ENCODE measurements at regions not wholly inside any gene's neighbourhood (a gene's known extent, or its start where the extent isn't known, plus 50 kb on each side); places are given as distances from the start of the nearest gene placed in this dataset.
A peak's percentile ranks its signal among the peaks of the same experiment; 100 is the strongest.

DNA sequence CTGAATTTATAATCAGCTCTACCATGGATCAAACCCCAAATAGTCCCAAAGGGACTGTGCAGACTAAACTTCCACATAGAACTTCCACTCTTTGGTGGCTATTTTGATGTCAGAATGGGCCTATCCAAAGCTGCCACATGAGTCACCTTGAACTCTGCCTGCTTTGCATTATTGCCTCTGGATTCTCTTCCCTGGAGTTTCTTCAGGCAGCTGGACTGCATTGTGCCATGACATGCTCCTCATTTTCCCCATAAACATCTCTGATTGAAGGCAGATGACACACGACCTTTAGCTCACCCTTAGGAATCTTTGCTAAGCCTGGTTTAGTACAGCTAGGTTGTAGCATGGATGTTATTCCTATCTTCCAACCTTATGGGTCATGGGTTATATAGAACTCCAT is 251.7 kb downstream of the FZD1 start:
- no peak for ATAC-seq
- no peak for DNase-seq (ENCODE audit: low spot score)

DNA sequence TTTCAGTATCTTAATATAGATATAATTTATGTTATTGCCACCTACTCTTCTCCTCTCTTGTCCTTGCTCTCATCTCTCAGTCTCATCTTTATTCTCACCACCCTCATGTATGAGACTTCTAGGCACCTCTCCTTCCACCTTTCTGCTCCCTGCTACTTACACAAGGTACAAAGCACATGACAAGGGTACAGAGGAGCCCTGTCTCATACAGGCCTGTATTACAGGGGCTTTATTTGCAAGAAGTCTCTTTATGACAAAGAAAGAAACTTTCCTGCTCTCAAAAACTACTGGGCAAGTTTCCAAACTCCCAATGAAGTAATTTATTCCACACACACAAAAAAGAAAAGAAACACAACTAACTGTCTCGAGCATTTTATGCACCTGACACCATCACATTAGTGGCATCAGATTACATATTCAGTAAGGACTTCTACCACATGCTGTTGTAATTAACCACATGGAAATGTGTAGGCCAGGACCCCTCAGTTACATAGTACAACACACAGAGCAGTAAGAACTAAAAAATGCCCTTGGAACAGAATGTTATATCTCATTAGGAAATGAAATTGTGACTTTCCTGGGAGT is 253.1 kb downstream of the FZD1 start:
- ATAC-seq (no peak), DNase-seq (ENCODE audit: low spot score) (no peak)

DNA sequence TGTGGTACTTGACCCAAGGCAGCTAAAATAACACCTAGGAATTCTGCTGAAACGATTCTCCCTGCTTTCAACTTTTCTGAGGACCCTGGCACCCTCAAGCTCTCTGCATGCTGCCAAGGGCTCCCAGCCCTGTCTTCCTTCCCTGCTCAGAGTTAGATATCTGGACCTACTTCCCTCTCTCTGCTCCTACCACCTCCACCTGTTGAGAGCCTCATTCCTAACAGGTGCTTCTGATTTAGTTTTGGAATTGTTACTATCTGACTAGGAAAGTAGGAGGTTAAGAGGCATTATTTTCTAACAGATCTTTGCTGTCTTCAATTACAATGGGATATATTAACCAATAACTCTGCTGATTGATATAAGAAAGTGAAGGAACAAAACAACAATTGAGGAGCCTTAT is 253.8 kb downstream of the FZD1 start:
- ATAC-seq = no peak
- no peak for DNase-seq (ENCODE audit: low spot score)

DNA sequence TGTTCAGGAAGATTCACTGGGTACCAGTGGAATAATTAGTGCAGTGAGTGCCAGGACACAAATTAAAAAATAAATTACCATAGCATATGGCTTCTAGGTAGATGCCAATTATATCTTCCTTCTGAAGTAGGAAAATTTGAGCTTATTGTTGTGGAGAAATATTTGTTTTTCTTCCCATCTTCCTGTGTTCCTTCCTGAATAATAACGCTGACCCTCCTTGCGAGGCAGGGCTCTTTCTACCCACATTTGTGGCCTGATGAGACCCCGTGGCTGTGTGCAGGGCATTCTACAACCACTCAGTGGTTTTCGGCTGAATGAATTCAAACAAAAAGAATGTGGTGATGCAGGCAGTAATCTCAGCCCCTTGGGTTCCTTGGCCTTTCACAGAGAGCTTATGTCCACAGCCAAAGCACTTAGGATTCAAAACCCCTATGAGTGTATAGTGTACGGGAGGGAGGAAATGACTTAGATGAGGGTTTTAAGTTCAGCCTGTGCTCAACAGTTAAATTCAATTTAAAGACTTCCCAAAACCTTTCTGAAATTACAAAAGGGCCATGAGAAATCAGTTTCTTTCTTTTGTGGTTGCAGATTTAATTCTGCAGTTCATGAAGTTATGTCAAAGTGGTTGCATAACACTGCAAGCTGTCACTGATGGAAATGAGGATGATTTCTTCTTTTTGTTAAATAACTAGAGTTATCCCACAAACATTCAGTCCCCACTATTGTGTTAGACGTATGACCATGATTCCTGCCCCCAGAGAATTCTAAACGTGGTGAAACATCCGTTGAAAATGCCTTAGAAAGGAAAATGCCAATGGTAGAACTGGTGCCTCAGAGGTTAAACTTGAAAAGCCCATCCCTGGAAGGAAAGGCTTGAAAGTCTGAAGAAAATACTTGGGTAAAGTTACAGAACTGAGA is 255.3 kb downstream of the FZD1 start:
- no peak for DNase-seq (ENCODE audit: low spot score)

DNA sequence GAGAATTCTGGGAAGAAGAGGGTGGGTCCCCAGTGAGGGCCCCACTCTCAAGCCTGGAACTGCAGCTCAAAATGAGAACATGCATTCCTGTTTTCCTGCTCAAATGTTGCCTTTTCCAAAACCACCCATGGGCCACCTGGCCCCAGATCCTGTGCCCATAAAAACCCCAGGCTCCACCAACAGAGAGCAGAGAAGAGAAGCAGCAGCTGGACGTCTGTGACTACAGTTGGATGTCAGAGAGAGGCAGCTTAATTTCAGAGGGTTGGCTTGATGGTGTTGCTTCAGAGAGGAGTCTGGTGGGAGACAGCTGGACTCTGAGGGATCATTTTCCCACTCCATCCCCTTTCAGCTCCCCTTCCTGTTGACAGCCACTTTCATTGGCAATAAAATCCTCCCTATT is 256.4 kb downstream of the FZD1 start:
- ATAC-seq = no peak
- DNase-seq (ENCODE audit: low spot score) = no peak

More for the DNA sequence above, 255.3 kb downstream of the FZD1 start:
- no peak for ATAC-seq

DNA sequence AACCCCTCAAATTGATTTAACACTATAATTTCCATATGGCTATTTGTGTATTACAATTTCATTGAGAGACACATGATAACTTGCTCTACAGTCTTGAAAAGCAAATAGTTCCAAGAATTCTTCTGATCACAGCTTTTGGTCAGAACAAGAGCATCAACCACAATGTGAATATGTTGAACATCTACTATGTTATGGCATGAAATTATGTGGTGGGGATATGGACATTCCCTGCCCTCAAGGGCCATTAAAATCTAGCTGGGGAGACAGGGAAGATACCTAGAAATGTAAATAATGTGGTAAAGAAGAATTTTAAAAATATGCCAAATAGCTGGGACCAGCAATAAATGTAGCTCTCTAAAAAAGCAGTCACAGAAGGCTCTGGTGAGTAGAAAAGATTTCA is 262.2 kb downstream of the FZD1 start:
- no peak for DNase-seq (ENCODE audit: low spot score)
- no peak for ATAC-seq

DNA sequence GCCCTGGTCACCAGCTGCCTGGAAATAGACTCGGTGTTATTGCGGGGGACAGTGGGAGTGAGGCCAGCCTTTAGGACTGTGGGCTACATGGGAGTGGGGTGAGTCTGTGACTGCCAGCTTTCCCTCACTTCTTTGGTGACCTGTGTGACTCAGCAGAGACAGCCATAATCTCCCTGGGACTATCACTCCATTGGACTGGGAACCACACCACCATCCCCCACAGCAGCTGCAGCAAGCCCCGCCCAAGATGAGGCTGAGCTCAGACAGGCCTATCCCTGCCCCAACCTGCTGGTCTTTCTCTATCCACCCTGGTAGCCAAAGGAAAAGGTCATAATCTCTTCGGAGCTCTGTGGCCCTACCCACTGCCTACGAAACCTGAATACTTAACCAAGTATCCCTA is 263.2 kb downstream of the FZD1 start:
- DNase-seq (ENCODE audit: low spot score) = no peak
- no peak for ATAC-seq

DNA sequence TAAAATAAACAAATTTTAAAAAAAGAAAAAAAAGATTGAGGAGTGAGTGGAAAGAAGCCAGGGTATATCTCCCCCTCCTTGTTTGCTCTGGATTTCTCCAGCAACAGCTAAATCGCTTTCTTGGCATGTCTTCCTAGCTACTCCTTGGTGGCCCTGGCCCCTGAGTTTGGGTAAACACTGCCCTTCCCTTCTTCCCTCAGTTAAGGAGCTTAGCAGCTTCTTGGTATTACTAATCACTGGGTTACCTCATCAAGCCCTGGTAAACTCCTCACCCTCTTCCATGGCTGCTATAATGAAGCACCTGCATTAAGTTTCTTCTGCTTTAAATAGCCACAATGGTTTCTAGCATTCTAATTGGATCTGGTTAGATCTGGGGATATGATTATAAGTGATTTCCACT is 269.8 kb downstream of the FZD1 start:
- ATAC-seq = no peak

DNA sequence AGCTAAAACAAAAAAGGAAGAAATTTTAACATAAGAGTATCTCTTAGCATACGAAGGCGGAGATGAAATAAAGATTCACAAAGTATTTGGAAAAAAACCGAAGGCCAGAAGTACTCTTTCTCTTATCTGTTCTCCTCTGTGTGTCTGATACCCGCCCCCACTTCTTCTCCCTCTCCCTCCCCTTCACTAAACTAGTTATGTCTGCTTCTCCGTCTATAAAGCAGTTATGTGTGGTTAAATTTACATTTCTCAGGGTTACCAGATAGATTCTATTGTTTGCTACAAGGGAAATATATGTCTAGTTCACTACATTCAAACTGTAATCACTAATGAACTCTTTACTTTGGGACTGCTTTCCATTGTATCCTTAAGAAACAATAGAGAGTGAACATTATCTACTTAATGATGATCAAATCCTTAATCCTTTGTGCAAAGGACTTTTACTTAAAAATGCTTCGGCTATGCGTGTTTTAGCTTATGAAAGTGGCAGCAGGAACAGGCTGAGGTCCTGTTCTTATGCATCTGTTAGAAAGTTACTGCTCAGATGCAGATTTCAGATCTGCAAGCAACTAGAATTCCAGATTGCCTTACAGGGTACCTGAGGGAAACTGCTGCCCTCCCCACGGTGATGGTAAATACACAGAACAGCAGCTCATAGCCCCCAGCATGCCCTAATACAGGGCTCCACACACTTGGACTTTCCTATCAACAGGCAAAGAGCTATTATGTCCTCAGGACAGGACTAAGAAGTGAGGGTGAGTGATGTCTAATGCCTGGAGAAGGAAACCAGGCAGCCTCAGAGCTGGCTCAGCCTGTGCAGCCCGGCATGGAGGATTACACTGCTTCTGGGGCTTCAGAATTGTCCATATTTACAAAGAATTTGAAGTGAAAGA is 273.3 kb downstream of the FZD1 start:
- DNase-seq (ENCODE audit: low spot score) = no peak
- no peak for ATAC-seq

More for the DNA sequence above, 269.8 kb downstream of the FZD1 start:
- DNase-seq (ENCODE audit: low spot score) = no peak

DNA sequence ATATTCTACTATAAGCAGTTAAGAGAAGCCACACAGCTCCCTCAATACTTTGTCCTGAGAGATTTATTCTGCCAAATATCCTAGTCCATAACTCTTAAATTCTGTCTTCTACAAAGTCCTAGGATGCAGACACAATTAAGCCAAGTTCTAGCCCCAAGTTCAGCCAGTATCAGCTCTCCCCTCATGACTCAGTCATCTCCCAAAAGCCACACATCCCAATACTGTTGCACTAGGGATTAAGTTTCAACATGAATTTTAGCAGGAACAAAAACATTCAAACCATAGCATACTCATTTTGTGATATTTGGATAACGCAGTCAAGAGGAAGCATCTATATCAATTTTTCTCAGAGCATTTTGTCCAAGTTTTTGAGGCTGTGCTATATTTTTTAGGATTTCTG is 277.4 kb downstream of the FZD1 start:
- no peak for DNase-seq (ENCODE audit: low spot score)
- no peak for ATAC-seq

DNA sequence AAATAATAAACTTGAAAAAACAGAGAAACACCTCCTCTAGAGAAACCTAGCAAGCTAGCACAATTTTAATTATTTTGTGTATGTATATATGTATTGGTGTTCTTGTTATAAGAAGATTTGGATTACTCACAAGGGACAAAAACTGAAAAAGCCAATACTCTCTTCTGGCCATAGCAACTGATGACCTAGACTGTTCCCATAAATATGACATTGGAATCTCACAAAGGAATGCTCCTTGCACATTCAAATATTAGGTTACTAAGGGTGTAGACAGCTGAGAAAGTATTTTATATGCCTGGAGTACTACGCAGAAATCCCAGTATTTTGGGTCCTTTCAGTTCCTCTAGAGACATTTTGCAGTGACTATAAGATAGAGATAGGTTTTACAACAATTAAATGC is 279.4 kb downstream of the FZD1 start:
- no peak for DNase-seq (ENCODE audit: low spot score)
- no peak for ATAC-seq

DNA sequence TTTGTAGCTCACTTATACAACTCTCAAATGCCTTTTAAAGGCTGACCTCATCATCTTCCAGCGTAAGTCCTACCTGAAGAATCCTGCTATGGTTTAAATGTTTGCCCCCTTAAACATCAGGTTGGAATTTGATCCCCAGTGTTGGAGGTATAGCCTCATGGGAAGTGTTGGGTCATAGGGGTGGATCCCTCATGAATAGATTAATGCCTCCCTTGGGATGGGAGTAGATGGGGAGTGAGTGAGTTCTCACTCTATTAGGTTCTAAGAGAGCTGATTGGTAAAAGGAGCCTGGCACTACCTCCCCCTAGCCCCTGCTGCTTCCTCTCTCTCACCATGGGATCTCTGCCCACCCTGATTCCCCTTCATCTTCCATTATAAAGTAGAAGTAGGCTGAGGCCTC is 285.6 kb downstream of the FZD1 start:
- ATAC-seq = no peak
- DNase-seq (ENCODE audit: low spot score) = no peak

DNA sequence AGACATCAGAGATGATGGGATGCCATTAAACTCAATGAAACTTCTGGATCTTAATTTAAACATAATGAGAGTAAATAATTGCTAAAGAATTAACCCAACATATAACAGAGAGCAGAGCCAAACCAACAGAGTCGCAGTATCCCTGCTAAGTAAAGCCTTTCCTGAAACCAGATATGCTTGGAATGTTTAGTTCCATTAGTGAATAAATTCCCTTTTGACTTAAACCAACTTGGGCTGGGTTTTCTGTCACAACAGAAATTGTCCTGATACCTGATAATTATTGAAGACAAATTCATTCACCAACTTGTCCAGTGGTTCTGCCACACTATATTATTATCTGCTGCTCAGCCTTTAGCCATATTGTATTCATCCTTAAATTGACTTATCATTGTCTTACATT is 286.7 kb downstream of the FZD1 start:
- ATAC-seq (no peak), DNase-seq (ENCODE audit: low spot score) (no peak)

DNA sequence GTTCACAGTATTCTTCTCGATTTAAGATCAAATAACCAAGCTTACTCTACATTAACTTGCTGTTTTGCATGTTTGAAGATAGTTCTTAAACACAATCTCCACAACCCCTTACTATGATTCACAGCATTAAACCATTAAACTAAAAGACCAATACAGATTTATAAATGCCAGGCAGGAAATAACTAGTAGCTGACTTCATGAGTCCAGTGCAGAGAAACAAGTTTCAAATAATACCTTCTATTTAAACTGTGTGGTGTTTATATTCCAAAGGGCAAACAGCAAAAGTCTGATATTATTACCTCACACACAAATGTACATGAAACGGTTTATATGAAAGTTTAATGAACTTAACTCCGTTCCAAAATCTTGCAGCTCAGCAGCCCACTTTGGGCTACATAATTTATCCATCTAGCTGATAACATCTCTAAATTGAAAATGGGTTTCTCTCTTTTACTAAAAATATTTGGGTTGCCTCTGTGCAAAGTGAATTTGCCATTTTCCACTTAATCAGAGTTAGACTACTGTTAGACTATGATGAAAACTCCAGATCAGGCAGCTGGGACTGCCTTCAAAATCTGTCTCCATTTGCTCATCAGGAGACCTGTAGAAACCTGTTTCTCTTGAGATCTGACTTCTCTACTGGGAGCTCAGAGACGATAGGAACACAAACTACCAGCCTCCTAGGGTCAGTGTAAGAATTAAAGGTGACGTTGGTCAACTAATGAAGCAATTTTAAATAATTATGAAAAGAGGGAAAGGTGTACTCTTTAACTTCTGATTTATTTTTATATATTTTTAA is 287.3 kb downstream of the FZD1 start:
- ATAC-seq (peak; percentile 77), DNase-seq (ENCODE audit: low spot score) (no peak)

DNA sequence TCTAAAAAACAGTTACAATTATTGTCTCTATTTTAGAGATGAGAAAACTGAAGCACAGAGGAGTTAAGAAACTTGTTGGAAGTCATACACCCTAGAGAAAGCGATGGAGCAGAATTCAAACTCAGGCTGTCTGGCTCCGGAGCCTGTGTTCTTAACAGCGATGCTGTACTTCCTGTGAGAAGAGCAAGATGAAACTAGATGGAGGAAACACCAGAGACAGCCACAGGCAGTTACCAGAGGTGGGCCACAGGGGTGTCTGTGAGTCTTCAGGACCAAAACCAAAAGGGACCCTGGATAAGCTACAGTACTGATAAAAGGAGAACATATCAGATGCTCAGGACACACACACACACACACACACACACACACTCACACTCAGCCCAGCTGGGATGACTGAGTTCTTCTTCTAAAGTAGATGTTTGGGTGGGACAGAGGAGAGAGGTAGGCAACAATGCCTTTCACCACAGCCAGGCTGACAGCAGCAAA is 289.2 kb downstream of the FZD1 start:
- no peak for DNase-seq (ENCODE audit: low spot score)
- ATAC-seq = no peak

DNA sequence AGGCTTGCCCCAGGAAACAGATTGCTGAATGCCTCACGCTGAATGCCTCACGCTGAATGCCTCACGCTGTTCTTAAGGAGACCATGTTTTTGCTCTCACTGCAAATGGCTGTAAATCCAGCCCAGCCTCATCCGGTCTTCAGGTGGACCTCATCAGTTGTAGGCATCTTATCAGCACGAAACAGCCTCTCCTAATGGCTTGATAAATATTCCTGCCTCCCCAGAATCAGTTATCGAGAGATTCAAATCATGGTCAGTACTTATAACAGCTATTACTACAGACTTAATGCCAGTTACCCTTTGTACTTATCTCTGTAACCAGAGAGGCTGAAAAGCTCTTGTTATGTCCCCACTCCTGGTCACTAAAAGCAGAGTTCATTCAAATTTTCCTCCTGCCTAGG is 290.6 kb downstream of the FZD1 start:
- DNase-seq (ENCODE audit: low spot score) = no peak
- ATAC-seq = peak; percentile 69

DNA sequence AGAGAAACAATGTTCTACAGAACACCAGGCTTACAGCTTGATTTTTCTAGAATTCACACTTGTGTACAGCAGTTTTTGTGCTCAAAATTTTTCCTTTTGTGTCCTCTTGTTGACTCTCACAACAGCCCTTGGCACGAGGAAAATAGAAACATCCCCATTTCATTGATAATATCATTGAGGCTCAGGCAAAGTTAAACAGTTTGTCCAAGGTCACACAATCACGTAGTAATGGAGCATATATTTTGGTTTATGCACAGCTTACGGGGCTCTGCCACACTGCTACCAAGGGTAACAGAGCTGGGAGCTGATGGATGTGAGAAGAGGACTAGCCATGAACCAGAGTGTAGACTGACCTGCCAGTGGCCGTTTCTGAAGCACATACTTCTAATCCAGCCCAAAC is 292.0 kb downstream of the FZD1 start:
- ATAC-seq = no peak
- DNase-seq (ENCODE audit: low spot score) = no peak

DNA sequence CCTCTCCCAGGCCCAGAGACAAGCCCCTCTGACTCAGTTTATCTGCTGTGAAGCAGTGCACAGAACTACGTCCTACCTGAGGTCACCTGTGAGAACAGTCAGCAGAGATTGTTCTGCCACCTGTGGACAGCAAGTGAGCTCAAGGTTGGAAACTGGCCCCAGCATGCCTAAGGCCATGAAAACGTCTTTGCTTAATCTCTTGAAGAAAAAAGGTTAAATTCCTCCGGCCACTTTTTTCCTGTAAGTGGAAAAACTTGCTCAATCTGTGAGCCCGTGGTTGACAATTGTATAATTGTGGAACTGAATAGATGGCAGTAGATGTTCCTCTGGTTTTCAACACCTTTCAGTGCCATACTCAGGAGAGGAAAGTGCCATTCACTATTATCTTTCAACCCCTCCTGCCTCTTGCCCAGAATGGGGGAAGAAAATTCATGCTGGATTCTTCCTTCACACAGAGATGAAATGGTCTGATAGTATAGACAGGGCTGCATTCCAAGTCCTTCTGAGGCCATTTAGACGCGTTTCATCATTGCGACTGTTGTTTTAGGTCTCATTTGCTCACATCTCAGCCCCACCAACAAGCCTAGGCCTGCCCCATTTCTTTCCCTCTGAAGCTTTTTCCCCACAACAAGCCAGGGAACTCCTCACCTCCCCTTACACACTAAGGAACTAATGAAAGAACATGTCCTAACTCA is 292.9 kb downstream of the FZD1 start:
- no peak for ATAC-seq
- DNase-seq (ENCODE audit: low spot score) = no peak

DNA sequence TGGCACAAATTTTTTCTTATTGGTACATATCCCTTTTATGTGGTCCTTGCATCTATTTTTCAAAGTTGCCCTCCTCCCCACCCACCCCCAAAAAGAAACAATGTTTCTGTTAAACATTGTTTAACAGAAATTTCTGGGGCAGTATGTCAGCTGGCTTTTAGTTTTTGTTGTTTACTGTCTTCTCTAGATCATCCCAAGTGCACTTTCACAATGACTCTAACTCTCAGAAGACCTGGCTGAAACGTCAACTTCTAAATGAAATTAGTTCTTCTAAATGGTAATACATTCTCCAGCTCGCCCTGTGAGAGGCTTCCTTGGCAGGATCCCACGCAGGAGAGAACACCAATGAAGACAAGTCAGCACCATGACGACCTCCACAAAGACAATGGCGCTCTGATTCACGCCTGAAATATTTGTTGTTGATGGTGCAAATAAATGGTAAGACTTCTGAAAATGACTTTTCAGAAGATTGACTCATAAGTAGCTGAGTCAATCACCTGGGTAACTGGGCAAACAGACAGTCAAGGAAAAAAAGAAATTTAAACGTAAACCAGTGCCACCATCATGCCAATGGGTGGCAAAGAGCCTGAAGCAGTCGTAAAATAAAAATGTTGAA is 293.7 kb downstream of the FZD1 start:
- DNase-seq (ENCODE audit: low spot score) (no peak), ATAC-seq (no peak)

DNA sequence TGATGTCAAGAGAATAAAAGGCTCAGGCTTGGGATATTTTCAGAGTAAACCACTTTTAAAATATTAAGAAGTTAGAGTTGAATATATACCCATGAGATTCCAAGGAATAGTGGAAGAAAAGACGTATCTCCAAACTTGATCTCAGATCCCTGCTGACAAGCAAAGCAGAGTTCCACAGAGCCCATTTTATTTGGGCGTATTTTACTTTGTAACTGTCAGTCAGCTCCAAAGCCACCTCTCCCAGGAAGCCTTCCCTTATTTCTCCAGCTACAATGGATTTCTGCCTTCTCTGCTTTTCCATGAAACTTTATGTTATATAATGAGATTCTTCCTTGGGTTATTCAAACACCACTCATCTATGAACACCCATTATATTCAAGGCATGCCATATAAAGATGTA is 295.7 kb downstream of the FZD1 start:
- no peak for DNase-seq (ENCODE audit: low spot score)
- no peak for ATAC-seq
